SK-N-SH treated with all-trans-retinoic acid at 6 μM for 48 hours (cell line): ENCODE measurements at regions not wholly inside any gene's neighbourhood (a gene's known extent, or its start where the extent isn't known, plus 50 kb on each side); places are given as distances from the start of the nearest gene placed in this dataset.
"Not testable (repeated sequence)": the region's sequence is repeated elsewhere in the genome, so short reads cannot be mapped to it uniquely, and the experiment has no call there.

ENCODE experiments used
- ARNTL ChIP-seq: fragments of 450-650 bp; formaldehyde crosslinking; IDR thresholded peaks from 2 replicates; pipeline ENCODE4 v1.5.0; 2020; ENCODE audit warnings: low read depth, mild to moderate bottlenecking, moderate library complexity, borderline replicate concordance
- RARB ChIP-seq: fragments of 250-450 bp; sonication (Bioruptor Pico); IDR thresholded peaks from 2 replicates; pipeline ENCODE4 v1.8.0; 2021; ENCODE audit warnings: mild to moderate bottlenecking, moderate library complexity
- SNAI2 ChIP-seq: fragments of 250-450 bp; sonication (Bioruptor Pico); IDR thresholded peaks from 2 replicates; pipeline ENCODE4 v1.5.0; 2020; ENCODE audit warnings: mild to moderate bottlenecking, moderate library complexity
- TCF4 ChIP-seq: fragments of 250-450 bp; sonication (Bioruptor Pico); IDR thresholded peaks from 2 replicates; pipeline ENCODE4 v1.8.0; 2021; ENCODE audit warnings: mild to moderate bottlenecking, moderate library complexity, borderline replicate concordance
- ZC3H10 ChIP-seq: fragments of 250-450 bp; sonication (Bioruptor Pico); IDR thresholded peaks from 2 replicates; pipeline ENCODE4 v1.5.1; 2021; ENCODE audit warnings: mild to moderate bottlenecking, moderate library complexity
- ZFP30 ChIP-seq: fragments of 450-650 bp; formaldehyde crosslinking; IDR thresholded peaks from 2 replicates; pipeline ENCODE4 v1.5.0; 2022; ENCODE audit warnings: mild to moderate bottlenecking, moderate library complexity
- ZNF565 ChIP-seq: fragments of 450-650 bp; formaldehyde crosslinking; conservative IDR thresholded peaks from 2 replicates; pipeline ENCODE4 v1.5.0; 2020; ENCODE audit warnings: low read depth, mild to moderate bottlenecking, moderate library complexity
- ZNF70 ChIP-seq: fragments of 450-650 bp; formaldehyde crosslinking; IDR thresholded peaks from 2 replicates; pipeline ENCODE4 v1.5.0; 2020; ENCODE audit warnings: mild to moderate bottlenecking, moderate library complexity
- ZNF8 ChIP-seq: fragments of 450-650 bp; formaldehyde crosslinking; IDR thresholded peaks from 2 replicates; pipeline ENCODE4 v1.5.0; 2020; ENCODE audit warnings: mild to moderate bottlenecking, moderate library complexity
- TF ChIP-seq, protein P1 (sequence below): fragments of 250-450 bp; sonication (Bioruptor Pico); IDR thresholded peaks from 2 replicates; pipeline ENCODE4 v1.5.1; 2021; ENCODE audit warnings: mild to moderate bottlenecking, moderate library complexity
- TF ChIP-seq, protein P2 (sequence below): fragments of 250-450 bp; sonication (Bioruptor Pico); IDR thresholded peaks from 2 replicates; pipeline ENCODE4 v1.8.0; 2020; ENCODE audit warnings: mild to moderate bottlenecking, moderate library complexity, borderline replicate concordance
- TF ChIP-seq, protein P3 (sequence below): fragments of 250-450 bp; sonication (Bioruptor Pico); IDR thresholded peaks from 2 replicates; pipeline ENCODE4 v1.8.0; 2021; ENCODE audit warnings: low read depth, mild to moderate bottlenecking, moderate library complexity, borderline replicate concordance
- TF ChIP-seq, protein P4 (sequence below): fragments of 250-450 bp; sonication (Bioruptor Pico); IDR thresholded peaks from 2 replicates; pipeline ENCODE4 v1.5.1; 2020; ENCODE audit warnings: low read depth, mild to moderate bottlenecking, moderate library complexity
- TF ChIP-seq, protein P5 (sequence below): fragments of 250-450 bp; sonication (Bioruptor Pico); IDR thresholded peaks from 2 replicates; pipeline ENCODE4 v1.5.0; 2020; ENCODE audit warnings: mild to moderate bottlenecking, moderate library complexity

DNA sequence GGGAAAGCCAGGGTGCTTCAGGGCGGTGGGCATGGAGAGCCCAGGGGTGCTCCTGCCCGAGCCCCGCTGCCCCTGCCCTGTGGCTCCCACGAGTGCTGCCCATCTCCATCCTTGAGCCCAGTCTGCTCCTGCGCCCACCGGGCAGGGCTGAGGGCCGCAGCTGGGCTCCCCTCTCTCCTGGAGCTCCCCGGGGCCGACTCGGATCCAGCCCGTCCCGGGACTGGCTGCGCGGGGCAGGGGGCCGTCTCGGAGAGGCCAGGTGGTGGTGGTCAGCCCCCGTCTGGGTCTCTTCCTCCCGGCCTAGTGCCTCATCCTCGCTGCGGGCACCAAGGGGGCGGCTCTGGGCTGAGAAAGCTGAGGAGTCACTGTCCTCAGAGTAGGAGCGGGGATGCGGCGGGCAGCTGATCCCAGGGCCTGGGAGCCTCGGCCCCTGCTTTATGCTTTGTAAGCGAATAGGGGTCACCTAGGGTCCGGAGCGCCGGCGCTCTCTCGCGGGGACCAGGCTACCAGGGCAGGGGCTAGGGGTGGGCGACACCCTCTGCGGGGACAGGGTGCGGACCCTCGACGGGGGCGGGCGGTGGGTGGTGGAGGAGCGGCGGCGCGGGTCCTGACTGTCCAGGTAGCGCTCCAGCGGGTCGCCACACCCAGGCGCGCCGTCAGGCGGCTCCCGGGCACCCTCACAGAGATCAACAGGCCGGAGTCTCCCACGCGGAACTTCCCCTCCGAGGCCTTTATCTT is 63.3 kb upstream of the IGFBPL1 start:
- not testable (repeated sequence) for TF ChIP-seq ARNTL (CRISPR knock-in tag); SNAI2 (CRISPR knock-in tag); TCF4 (CRISPR knock-in tag); ZC3H10 (CRISPR knock-in tag); RARB (CRISPR knock-in tag); ZNF70 (CRISPR knock-in tag); ZNF8 (CRISPR knock-in tag); ZNF565 (CRISPR knock-in tag); ZFP30
- TF ChIP-seq, protein P1, sequence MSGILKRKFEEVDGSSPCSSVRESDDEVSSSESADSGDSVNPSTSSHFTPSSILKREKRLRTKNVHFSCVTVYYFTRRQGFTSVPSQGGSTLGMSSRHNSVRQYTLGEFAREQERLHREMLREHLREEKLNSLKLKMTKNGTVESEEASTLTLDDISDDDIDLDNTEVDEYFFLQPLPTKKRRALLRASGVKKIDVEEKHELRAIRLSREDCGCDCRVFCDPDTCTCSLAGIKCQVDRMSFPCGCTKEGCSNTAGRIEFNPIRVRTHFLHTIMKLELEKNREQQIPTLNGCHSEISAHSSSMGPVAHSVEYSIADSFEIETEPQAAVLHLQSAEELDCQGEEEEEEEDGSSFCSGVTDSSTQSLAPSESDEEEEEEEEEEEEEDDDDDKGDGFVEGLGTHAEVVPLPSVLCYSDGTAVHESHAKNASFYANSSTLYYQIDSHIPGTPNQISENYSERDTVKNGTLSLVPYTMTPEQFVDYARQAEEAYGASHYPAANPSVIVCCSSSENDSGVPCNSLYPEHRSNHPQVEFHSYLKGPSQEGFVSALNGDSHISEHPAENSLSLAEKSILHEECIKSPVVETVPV (CRISPR knock-in tag), result not testable (repeated sequence)
- TF ChIP-seq, protein P2, sequence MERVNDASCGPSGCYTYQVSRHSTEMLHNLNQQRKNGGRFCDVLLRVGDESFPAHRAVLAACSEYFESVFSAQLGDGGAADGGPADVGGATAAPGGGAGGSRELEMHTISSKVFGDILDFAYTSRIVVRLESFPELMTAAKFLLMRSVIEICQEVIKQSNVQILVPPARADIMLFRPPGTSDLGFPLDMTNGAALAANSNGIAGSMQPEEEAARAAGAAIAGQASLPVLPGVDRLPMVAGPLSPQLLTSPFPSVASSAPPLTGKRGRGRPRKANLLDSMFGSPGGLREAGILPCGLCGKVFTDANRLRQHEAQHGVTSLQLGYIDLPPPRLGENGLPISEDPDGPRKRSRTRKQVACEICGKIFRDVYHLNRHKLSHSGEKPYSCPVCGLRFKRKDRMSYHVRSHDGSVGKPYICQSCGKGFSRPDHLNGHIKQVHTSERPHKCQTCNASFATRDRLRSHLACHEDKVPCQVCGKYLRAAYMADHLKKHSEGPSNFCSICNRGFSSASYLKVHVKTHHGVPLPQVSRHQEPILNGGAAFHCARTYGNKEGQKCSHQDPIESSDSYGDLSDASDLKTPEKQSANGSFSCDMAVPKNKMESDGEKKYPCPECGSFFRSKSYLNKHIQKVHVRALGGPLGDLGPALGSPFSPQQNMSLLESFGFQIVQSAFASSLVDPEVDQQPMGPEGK, result not testable (repeated sequence)
- TF ChIP-seq, protein P3, sequence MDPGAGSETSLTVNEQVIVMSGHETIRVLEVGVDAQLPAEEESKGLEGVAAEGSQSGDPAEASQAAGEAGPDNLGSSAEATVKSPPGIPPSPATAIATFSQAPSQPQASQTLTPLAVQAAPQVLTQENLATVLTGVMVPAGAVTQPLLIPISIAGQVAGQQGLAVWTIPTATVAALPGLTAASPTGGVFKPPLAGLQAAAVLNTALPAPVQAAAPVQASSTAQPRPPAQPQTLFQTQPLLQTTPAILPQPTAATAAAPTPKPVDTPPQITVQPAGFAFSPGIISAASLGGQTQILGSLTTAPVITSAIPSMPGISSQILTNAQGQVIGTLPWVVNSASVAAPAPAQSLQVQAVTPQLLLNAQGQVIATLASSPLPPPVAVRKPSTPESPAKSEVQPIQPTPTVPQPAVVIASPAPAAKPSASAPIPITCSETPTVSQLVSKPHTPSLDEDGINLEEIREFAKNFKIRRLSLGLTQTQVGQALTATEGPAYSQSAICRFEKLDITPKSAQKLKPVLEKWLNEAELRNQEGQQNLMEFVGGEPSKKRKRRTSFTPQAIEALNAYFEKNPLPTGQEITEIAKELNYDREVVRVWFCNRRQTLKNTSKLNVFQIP (CRISPR knock-in tag), result not testable (repeated sequence)
- TF ChIP-seq, protein P4, sequence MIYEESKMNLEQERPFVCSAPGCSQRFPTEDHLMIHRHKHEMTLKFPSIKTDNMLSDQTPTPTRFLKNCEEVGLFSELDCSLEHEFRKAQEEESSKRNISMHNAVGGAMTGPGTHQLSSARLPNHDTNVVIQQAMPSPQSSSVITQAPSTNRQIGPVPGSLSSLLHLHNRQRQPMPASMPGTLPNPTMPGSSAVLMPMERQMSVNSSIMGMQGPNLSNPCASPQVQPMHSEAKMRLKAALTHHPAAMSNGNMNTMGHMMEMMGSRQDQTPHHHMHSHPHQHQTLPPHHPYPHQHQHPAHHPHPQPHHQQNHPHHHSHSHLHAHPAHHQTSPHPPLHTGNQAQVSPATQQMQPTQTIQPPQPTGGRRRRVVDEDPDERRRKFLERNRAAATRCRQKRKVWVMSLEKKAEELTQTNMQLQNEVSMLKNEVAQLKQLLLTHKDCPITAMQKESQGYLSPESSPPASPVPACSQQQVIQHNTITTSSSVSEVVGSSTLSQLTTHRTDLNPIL (CRISPR knock-in tag), result not testable (repeated sequence)
- TF ChIP-seq, protein P5, sequence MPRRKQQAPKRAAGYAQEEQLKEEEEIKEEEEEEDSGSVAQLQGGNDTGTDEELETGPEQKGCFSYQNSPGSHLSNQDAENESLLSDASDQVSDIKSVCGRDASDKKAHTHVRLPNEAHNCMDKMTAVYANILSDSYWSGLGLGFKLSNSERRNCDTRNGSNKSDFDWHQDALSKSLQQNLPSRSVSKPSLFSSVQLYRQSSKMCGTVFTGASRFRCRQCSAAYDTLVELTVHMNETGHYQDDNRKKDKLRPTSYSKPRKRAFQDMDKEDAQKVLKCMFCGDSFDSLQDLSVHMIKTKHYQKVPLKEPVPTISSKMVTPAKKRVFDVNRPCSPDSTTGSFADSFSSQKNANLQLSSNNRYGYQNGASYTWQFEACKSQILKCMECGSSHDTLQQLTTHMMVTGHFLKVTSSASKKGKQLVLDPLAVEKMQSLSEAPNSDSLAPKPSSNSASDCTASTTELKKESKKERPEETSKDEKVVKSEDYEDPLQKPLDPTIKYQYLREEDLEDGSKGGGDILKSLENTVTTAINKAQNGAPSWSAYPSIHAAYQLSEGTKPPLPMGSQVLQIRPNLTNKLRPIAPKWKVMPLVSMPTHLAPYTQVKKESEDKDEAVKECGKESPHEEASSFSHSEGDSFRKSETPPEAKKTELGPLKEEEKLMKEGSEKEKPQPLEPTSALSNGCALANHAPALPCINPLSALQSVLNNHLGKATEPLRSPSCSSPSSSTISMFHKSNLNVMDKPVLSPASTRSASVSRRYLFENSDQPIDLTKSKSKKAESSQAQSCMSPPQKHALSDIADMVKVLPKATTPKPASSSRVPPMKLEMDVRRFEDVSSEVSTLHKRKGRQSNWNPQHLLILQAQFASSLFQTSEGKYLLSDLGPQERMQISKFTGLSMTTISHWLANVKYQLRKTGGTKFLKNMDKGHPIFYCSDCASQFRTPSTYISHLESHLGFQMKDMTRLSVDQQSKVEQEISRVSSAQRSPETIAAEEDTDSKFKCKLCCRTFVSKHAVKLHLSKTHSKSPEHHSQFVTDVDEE (CRISPR knock-in tag), result not testable (repeated sequence)
